IMR-90 (cell line): ENCODE measurements at regions not wholly inside any gene's neighbourhood (a gene's known extent, or its start where the extent isn't known, plus 50 kb on each side); places are given as distances from the start of the nearest gene placed in this dataset.

Source experiments
- ATAC-seq: fragments of 200-7000 bp; cut with Tn5 transposase; 2 replicates; pipeline ENCODE4 v1.9.1; 2020; ENCODE audit warnings: low read depth, mild to moderate bottlenecking, moderate library complexity
- BruUV-seq: library from RNA; stranded (reverse); fragments of 400-500 nt; replicated peaks from 2 replicates; lab custom pipeline; 2021; lab: Mats Ljungman, UMichigan
- CTCF ChIA-PET: fragments of 300-600 bp; formaldehyde crosslinking; extraction: SDS; loops from one replicate; lab custom pipeline; 2021; ENCODE audit warnings: antibody characterized with exemption; lab: Yijun Ruan, JAX
- POLR2A ChIA-PET: fragments of 300-600 bp; sonication (Branson Sonifier 250); formaldehyde crosslinking; loops from one replicate; lab custom pipeline; 2022; ENCODE audit warnings: antibody characterized with exemption; ENCODE audit not compliant: unreplicated experiment; lab: Charles Lee
- DNase-seq: peaks from one replicate; pipeline ENCODE4 v3.0.0; 2013
- H2AFZ ChIP-seq: replicated peaks from 2 replicates; pipeline ENCODE3; 2013; ENCODE audit warnings: low read length, mild to moderate bottlenecking; ENCODE audit not compliant: poor library complexity
- H2AK5ac ChIP-seq: 2 replicates; pipeline ENCODE4 v1.6.1; 2013; ENCODE audit warnings: low read depth, low read length, inconsistent platforms
- H2AK9ac ChIP-seq: replicated peaks from 2 replicates; pipeline ENCODE3; 2013; ENCODE audit warnings: mild to moderate bottlenecking, low read depth, low read length, moderate library complexity; ENCODE audit not compliant: poor library complexity
- H2BK120ac ChIP-seq: 2 replicates; pipeline ENCODE4 v1.6.1; 2013; ENCODE audit warnings: low read depth, low read length, inconsistent platforms
- H2BK15ac ChIP-seq: 3 replicates; pipeline ENCODE4 v1.6.1; 2013; ENCODE audit warnings: low read depth, low read length, inconsistent platforms
- H2BK20ac ChIP-seq: 2 replicates; pipeline ENCODE4 v1.6.1; 2013; ENCODE audit warnings: low read depth, mild to moderate bottlenecking, inconsistent platforms, low read length, moderate library complexity
- H2BK5ac ChIP-seq: 2 replicates; pipeline ENCODE4 v1.6.1; 2013; ENCODE audit warnings: mild to moderate bottlenecking, low read depth, low read length, inconsistent platforms; ENCODE audit not compliant: poor library complexity, severe bottlenecking
- H3K14ac ChIP-seq: replicated peaks from 2 replicates; pipeline ENCODE4 v1.6.1; 2013; ENCODE audit warnings: low read depth, low read length, inconsistent platforms
- H3K18ac ChIP-seq: 2 replicates; pipeline ENCODE4 v1.6.1; 2013; ENCODE audit warnings: low read depth, low read length, control low read depth
- H3K23ac ChIP-seq: 2 replicates; pipeline ENCODE4 v1.6.1; 2013; ENCODE audit warnings: low read depth, low read length, inconsistent platforms
- H3K27ac ChIP-seq: 2 replicates; pipeline ENCODE4 v1.5.1; 2013; ENCODE audit warnings: mild to moderate bottlenecking, control low read depth, low read length; ENCODE audit not compliant: insufficient read depth
- H3K27me3 ChIP-seq: 2 replicates; pipeline ENCODE4 v1.6.1; 2013; ENCODE audit warnings: low read length; ENCODE audit not compliant: control insufficient read depth, insufficient read depth
- H3K36me3 ChIP-seq: 2 replicates; pipeline ENCODE4 v1.6.1; 2013; ENCODE audit warnings: low read length, mixed read lengths; ENCODE audit not compliant: control insufficient read depth, insufficient read depth
- H3K4ac ChIP-seq: 2 replicates; pipeline ENCODE4 v1.6.1; 2013; ENCODE audit warnings: low read depth, low read length, inconsistent platforms
- H3K4me1 ChIP-seq: 2 replicates; pipeline ENCODE4 v1.6.1; 2013; ENCODE audit warnings: low read length, mixed read lengths; ENCODE audit not compliant: control insufficient read depth, insufficient read depth
- H3K4me2 ChIP-seq: 2 replicates; pipeline ENCODE4 v1.6.1; 2013; ENCODE audit warnings: low read depth, mild to moderate bottlenecking, control low read depth, low read length, moderate library complexity
- H3K4me3 ChIP-seq: 2 replicates; pipeline ENCODE4 v1.5.1; 2013; ENCODE audit warnings: low read depth, mild to moderate bottlenecking, control low read depth, low read length, moderate library complexity; ENCODE audit not compliant: insufficient read depth
- H3K56ac ChIP-seq: 2 replicates; pipeline ENCODE4 v1.6.1; 2013; ENCODE audit warnings: low read length, inconsistent platforms; ENCODE audit not compliant: insufficient read depth; ENCODE audit errors: extremely low read depth
- H3K79me1 ChIP-seq, 2 experiments: 2 replicates each; pipeline ENCODE4 v1.6.1; 2013; ENCODE audit warnings: low read length in 2 of 2, inconsistent platforms in 1 of 2, low read depth in 1 of 2
- H3K9ac ChIP-seq: 2 replicates; pipeline ENCODE4 v1.6.1; 2013; ENCODE audit warnings: low read depth, low read length, control low read depth
- H3K9me1 ChIP-seq: 2 replicates; pipeline ENCODE4 v1.6.1; 2013; ENCODE audit warnings: low read length, inconsistent platforms; ENCODE audit not compliant: insufficient read depth
- H3K9me3 ChIP-seq: 2 replicates; pipeline ENCODE4 v1.6.1; 2013; ENCODE audit warnings: low read length; ENCODE audit not compliant: control insufficient read depth, insufficient read depth
- H4K20me1 ChIP-seq: 2 replicates; pipeline ENCODE4 v1.6.1; 2013; ENCODE audit warnings: low read length, inconsistent platforms; ENCODE audit not compliant: insufficient read depth
- H4K5ac ChIP-seq: 2 replicates; pipeline ENCODE4 v1.6.1; 2013; ENCODE audit warnings: mild to moderate bottlenecking, low read depth, low read length, control low read depth
- H4K8ac ChIP-seq, 2 experiments: 2 replicates each; pipeline ENCODE4 v1.6.1; 2013; ENCODE audit warnings: low read depth in 2 of 2, low read length in 2 of 2, control low read depth in 1 of 2, inconsistent platforms in 1 of 2
- H4K91ac ChIP-seq: 2 replicates; pipeline ENCODE4 v1.6.1; 2013; ENCODE audit warnings: low read depth, low read length, inconsistent platforms; ENCODE audit not compliant: insufficient read depth
- BHLHE40 ChIP-seq: fragments of 150-350 bp; IDR thresholded peaks from 2 replicates; pipeline ENCODE4 v1.6.1; 2016; ENCODE audit warnings: mild to moderate bottlenecking, low read depth, low read length
- CEBPB ChIP-seq: IDR thresholded peaks from 2 replicates; pipeline ENCODE4 v1.6.1; 2012; ENCODE audit warnings: low read depth, low read length, improper control_type of control experiment
- CHD1 ChIP-seq: IDR thresholded peaks from 2 replicates; pipeline ENCODE4 v1.6.1; 2012; ENCODE audit warnings: low read depth, low read length, improper control_type of control experiment
- ELK1 ChIP-seq: fragments of 150-350 bp; IDR thresholded peaks from 2 replicates; pipeline ENCODE4 v1.6.1; 2016; ENCODE audit warnings: low read depth, mild to moderate bottlenecking, low read length, moderate library complexity, borderline replicate concordance
- FOS ChIP-seq: fragments of 150-350 bp; IDR thresholded peaks from 2 replicates; pipeline ENCODE4 v1.6.1; 2016; ENCODE audit warnings: low read depth, low read length
- MAFK ChIP-seq: IDR thresholded peaks from 2 replicates; pipeline ENCODE4 v1.6.1; 2012; ENCODE audit warnings: low read depth, low read length, improper control_type of control experiment
- MAZ ChIP-seq: IDR thresholded peaks from 2 replicates; pipeline ENCODE4 v1.6.1; 2012; ENCODE audit warnings: low read depth, mild to moderate bottlenecking, low read length, improper control_type of control experiment, moderate library complexity, borderline replicate concordance
- MXI1 ChIP-seq: IDR thresholded peaks from 2 replicates; pipeline ENCODE4 v1.6.1; 2012; ENCODE audit warnings: low read depth, mild to moderate bottlenecking, low read length, moderate library complexity, borderline replicate concordance
- POLR2A ChIP-seq: IDR thresholded peaks from 2 replicates; pipeline ENCODE4 v1.6.1; 2012; ENCODE audit warnings: mild to moderate bottlenecking, low read depth, low read length
- RAD21 ChIP-seq: IDR thresholded peaks from 2 replicates; pipeline ENCODE4 v1.6.1; 2012; ENCODE audit warnings: low read length, improper control_type of control experiment
- RFX5 ChIP-seq: IDR thresholded peaks from 2 replicates; pipeline ENCODE4 v1.8.0; 2012; ENCODE audit warnings: low read depth, mild to moderate bottlenecking, low read length, moderate library complexity
- SMC3 ChIP-seq: fragments of 150-350 bp; IDR thresholded peaks from 2 replicates; pipeline ENCODE4 v1.6.1; 2016; ENCODE audit warnings: low read depth, mild to moderate bottlenecking, antibody characterized with exemption, low read length, moderate library complexity
- whole genome bisulfite sequencing, 2 experiments: methylation state at CpG; one replicate each; pipeline versions ENCODE4 v1.1.5 to v1.1.7; 2013; ENCODE audit warnings: missing lambda C conversion rate in 2 of 2; ENCODE audit not compliant: insufficient read length in 1 of 2; ENCODE audit errors: extremely low coverage in 2 of 2; 5-methylcytosine and 5-hydroxymethylcytosine counted together
- dilution Hi-C: fragments of 300-500 bp; cut with HindIII; formaldehyde crosslinking; loops from one replicate; pipeline ENCODE4 v1.14.3; 2018; ENCODE audit warnings: low sequenced_read_pairs; ENCODE audit not compliant: unreplicated experiment
- in situ Hi-C: fragments of 300-500 bp; cut with MboI; formaldehyde crosslinking; loops from 3 replicates; pipeline ENCODE4 v1.14.3; 2019; ENCODE audit warnings: low sequenced_read_pairs, inconsistent platforms, mixed read lengths
- intact Hi-C: fragments of 100-400 bp; cut with micrococcal nuclease; formaldehyde crosslinking; loops from 2 replicates; pipeline ENCODE4 v1.10.0; 2022
- TF ChIP-seq, protein P1 (sequence below): fragments of 150-350 bp; IDR thresholded peaks from 2 replicates; pipeline ENCODE4 v1.6.1; 2017; ENCODE audit warnings: mild to moderate bottlenecking, antibody characterized with exemption, low read length, low read depth
- TF ChIP-seq, protein P2 (sequence below): conservative IDR thresholded peaks from 2 replicates; pipeline ENCODE4 v1.5.1; 2012; ENCODE audit warnings: mild to moderate bottlenecking, low read depth, low read length, improper control_type of control experiment

DNA sequence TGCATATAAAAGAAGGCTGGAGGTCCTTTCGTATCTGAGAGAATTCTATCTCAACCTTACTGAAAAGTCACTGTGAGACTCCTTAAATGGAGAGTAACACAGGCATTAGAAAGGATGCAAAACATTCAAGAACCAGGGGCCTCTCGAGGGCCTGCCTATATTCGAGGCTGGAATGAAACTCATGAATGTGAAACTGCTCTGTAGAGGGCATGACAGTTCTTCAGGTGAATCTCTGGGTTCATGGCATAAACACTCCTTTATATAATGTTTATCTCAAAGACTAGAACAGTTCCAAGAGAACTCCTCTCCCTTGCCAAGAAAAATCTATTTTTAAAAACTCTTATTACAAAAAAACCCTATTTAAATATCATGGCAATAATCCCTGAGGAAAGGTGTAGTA lies 113.9 kb downstream of the SEC61B start:
- Histone ChIP-seq H3K9ac (no peak overlapping the region), H3K9me3 (no peaks in the 10 kb centered on the region), H3K4me2 (no peak overlapping the region), H2BK20ac (no peak overlapping the region), H2AK9ac (no peak overlapping the region), H3K27ac (no peak overlapping the region), H3K9me1 (no peaks in the 10 kb centered on the region), H3K56ac (no peak overlapping the region), H2BK120ac (no peak overlapping the region), H3K36me3 (no peaks in the 10 kb centered on the region), H3K23ac (no peak overlapping the region), H2AFZ (no peak overlapping the region), H3K27me3 (no peaks in the 10 kb centered on the region; the same call in 1 of the 2 replicates), H3K18ac (no peak overlapping the region), H4K8ac (no peak overlapping the region), H4K20me1 (no peaks in the 10 kb centered on the region), H2BK5ac (no peak overlapping the region), H3K14ac (no peak overlapping the region), H3K4me1 (no peaks in the 10 kb centered on the region), H3K4ac (no peak overlapping the region), H3K4me3 (no peak overlapping the region), H4K5ac (no peak overlapping the region), H2BK15ac (no peak overlapping the region), H3K79me1 (no peaks in the 10 kb centered on the region), H2AK5ac (no peak overlapping the region), H4K91ac (no peak overlapping the region)
- no TSS peak for BruUV-seq
- ATAC-seq (no peak), DNase-seq (no peak)
- CTCF ChIA-PET = interaction anchor here (0.7 kb wide), 1 partner anchor 21 kb away, joined by 3 read pairs; no protein-coding TSS in a partner anchor
- TF ChIP-seq MAZ (no peak), RAD21 (no peak), SMC3 (no peak), ELK1 (no peak), FOS (no peak), BHLHE40 (no peak), MXI1 (no peak), POLR2A (no peak), CHD1 (no peak), MAFK (no peak), RFX5 (no peak), CEBPB (no peak)
- TF ChIP-seq, protein P1, sequence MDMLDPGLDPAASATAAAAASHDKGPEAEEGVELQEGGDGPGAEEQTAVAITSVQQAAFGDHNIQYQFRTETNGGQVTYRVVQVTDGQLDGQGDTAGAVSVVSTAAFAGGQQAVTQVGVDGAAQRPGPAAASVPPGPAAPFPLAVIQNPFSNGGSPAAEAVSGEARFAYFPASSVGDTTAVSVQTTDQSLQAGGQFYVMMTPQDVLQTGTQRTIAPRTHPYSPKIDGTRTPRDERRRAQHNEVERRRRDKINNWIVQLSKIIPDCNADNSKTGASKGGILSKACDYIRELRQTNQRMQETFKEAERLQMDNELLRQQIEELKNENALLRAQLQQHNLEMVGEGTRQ = no peak
- TF ChIP-seq, protein P2, sequence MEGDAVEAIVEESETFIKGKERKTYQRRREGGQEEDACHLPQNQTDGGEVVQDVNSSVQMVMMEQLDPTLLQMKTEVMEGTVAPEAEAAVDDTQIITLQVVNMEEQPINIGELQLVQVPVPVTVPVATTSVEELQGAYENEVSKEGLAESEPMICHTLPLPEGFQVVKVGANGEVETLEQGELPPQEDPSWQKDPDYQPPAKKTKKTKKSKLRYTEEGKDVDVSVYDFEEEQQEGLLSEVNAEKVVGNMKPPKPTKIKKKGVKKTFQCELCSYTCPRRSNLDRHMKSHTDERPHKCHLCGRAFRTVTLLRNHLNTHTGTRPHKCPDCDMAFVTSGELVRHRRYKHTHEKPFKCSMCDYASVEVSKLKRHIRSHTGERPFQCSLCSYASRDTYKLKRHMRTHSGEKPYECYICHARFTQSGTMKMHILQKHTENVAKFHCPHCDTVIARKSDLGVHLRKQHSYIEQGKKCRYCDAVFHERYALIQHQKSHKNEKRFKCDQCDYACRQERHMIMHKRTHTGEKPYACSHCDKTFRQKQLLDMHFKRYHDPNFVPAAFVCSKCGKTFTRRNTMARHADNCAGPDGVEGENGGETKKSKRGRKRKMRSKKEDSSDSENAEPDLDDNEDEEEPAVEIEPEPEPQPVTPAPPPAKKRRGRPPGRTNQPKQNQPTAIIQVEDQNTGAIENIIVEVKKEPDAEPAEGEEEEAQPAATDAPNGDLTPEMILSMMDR = no peak
- in situ Hi-C loops (no loop called here), dilution Hi-C loops (no loop called here), intact Hi-C loops (no loop called here)
- POLR2A ChIA-PET = no interaction called here
- WGBS, 2 experiments = no CpG with 5 or more reads among the region's 3 CpGs
